ENCODE measurements at regions not wholly inside any gene's neighbourhood (a gene's known extent, or its start where the extent isn't known, plus 50 kb on each side); places are given as distances from the start of the nearest gene placed in this dataset.

DNA sequence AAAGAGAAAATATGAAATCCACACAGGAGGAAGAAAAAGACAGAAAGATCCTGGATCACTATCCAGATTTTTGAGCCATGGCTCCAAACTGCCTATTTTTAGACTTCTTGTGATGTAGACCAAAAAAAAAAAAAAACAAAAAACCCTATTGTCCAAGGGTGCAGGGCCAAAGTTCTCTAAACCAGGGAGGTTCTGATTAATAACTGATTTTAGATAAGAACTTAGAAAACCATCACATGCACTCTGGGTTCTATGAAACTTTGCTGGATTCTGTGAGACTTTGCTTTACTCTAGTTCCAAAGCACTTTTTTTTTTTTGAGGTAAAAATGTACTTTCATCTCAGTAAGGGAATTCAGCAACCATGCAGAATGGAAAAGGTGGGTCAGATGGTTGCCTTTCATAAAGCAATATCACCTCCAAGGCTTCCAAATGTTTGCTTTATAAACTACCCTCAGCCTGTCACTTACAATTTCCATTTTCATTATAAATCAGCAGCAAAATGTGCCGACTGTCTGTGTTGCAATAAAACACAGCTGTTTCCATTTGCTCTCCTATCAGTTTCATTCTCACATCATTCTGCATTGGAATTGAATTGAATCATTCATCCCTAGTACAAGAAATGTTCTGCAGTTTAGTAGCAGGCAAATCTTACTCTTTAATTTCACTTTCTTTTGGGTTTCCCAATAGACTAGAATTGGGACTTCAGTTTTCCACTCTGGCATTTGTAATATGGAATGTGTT lies 1584.3 kb upstream of the RAG2 start:
- no peak overlapping the region for H2AFZ ChIP-seq (ENCODE audit: low read depth, low read length)
- H3K27me3 ChIP-seq (ENCODE audit: insufficient read depth, low read depth, low read length): no peaks in the 10 kb centered on the region
- H3K36me3 ChIP-seq (ENCODE audit: insufficient read depth, low read length): no peaks in the 10 kb centered on the region
- no peaks in the 10 kb centered on the region for H3K9me3 ChIP-seq (ENCODE audit: low read length)
- H3K27ac ChIP-seq (ENCODE audit: low read length): no peak overlapping the region
- H3K4me3 ChIP-seq (ENCODE audit: low read length): no peak overlapping the region
- H3K4me2 ChIP-seq (ENCODE audit: low read length): no peak overlapping the region
- H3K9ac ChIP-seq (ENCODE audit: low read length): no peak overlapping the region
- H3K79me2 ChIP-seq (replicated peaks; ENCODE audit: insufficient read depth, low read length): no peaks in the 10 kb centered on the region
- TF ChIP-seq TAF1 (IDR thresholded peaks at IDR 0.05; ENCODE audit: low read depth) (no peak), MXI1 (conservative IDR thresholded peaks at IDR 0.05; ENCODE audit: poor library complexity, severe bottlenecking) (no peak)
- H3F3A ChIP-seq (ENCODE audit: insufficient read depth, low read length, poor library complexity, severe bottlenecking): no peaks in the 10 kb centered on the region
- no peaks in the 10 kb centered on the region for H3K9me2 ChIP-seq (ENCODE audit: insufficient read depth, low read length)
- H4K20me1 ChIP-seq (ENCODE audit: insufficient read depth): no peaks in the 10 kb centered on the region

DNA sequence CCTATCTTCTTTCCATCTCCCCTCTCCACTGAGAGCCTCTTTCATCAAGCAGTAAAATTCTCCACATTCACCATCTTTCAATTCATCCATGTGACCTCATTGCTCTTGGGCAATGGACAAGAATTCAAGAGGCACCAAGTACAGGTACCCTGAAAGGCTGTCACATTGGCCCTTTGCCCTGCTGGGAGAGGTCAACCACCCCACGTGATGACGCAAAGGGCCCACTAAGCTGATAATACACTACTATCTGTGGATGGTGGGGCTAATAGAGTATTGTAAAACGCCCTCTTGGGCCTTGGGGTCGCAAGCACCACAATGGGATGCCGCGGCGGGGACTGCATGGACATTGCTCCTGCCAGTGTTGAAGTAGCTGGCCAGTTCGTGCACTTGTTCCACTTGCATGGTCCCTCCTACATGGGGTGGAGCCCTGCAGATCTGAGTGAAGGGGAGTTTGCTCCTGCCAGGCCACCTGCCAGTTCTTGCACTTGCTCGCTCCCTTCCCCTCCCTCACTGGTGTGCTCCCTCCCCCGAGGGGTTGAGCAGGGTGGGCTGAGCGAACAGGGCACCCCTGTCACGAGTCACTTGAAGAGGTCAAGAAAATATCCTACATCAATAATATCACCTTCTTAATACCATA lies 1578.8 kb upstream of the RAG2 start:
- Histone ChIP-seq H3K9ac (ENCODE audit: low read length) (no peak overlapping the region), H4K20me1 (ENCODE audit: insufficient read depth) (no peaks in the 10 kb centered on the region), H3K4me2 (ENCODE audit: low read length) (no peak overlapping the region), H2AFZ (ENCODE audit: low read depth, low read length) (no peak overlapping the region), H3K36me3 (ENCODE audit: insufficient read depth, low read length) (no peaks in the 10 kb centered on the region), H3K27ac (ENCODE audit: low read length) (no peak overlapping the region), H3K27me3 (ENCODE audit: insufficient read depth, low read depth, low read length) (no peaks in the 10 kb centered on the region), H3K79me2 (replicated peaks; ENCODE audit: insufficient read depth, low read length) (no peaks in the 10 kb centered on the region), H3F3A (ENCODE audit: insufficient read depth, low read length, poor library complexity, severe bottlenecking) (no peaks in the 10 kb centered on the region), H3K9me3 (ENCODE audit: low read length) (no peaks in the 10 kb centered on the region), H3K9me2 (ENCODE audit: insufficient read depth, low read length) (no peaks in the 10 kb centered on the region), H3K4me3 (ENCODE audit: low read length) (no peak overlapping the region)
- TF ChIP-seq POLR2AphosphoS5 (IDR thresholded peaks at IDR 0.05) (no peak), TAF1 (IDR thresholded peaks at IDR 0.05; ENCODE audit: low read depth) (no peak), RAD21 (conservative IDR thresholded peaks at IDR 0.05) (no peak), SMC3 (conservative IDR thresholded peaks at IDR 0.05; ENCODE audit: poor library complexity) (no peak), EP300 (conservative IDR thresholded peaks at IDR 0.05; ENCODE audit: poor library complexity, severe bottlenecking) (no peak), EZH2 (IDR thresholded peaks at IDR 0.05; ENCODE audit: borderline replicate concordance, insufficient read depth, low read length, poor library complexity, severe bottlenecking) (no peak), MXI1 (conservative IDR thresholded peaks at IDR 0.05; ENCODE audit: poor library complexity, severe bottlenecking) (no peak)
- TF ChIP-seq, protein P1, sequence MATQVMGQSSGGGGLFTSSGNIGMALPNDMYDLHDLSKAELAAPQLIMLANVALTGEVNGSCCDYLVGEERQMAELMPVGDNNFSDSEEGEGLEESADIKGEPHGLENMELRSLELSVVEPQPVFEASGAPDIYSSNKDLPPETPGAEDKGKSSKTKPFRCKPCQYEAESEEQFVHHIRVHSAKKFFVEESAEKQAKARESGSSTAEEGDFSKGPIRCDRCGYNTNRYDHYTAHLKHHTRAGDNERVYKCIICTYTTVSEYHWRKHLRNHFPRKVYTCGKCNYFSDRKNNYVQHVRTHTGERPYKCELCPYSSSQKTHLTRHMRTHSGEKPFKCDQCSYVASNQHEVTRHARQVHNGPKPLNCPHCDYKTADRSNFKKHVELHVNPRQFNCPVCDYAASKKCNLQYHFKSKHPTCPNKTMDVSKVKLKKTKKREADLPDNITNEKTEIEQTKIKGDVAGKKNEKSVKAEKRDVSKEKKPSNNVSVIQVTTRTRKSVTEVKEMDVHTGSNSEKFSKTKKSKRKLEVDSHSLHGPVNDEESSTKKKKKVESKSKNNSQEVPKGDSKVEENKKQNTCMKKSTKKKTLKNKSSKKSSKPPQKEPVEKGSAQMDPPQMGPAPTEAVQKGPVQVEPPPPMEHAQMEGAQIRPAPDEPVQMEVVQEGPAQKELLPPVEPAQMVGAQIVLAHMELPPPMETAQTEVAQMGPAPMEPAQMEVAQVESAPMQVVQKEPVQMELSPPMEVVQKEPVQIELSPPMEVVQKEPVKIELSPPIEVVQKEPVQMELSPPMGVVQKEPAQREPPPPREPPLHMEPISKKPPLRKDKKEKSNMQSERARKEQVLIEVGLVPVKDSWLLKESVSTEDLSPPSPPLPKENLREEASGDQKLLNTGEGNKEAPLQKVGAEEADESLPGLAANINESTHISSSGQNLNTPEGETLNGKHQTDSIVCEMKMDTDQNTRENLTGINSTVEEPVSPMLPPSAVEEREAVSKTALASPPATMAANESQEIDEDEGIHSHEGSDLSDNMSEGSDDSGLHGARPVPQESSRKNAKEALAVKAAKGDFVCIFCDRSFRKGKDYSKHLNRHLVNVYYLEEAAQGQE (IDR thresholded peaks at IDR 0.05; ENCODE audit: borderline replicate concordance): no peak
- TF ChIP-seq, protein P2, sequence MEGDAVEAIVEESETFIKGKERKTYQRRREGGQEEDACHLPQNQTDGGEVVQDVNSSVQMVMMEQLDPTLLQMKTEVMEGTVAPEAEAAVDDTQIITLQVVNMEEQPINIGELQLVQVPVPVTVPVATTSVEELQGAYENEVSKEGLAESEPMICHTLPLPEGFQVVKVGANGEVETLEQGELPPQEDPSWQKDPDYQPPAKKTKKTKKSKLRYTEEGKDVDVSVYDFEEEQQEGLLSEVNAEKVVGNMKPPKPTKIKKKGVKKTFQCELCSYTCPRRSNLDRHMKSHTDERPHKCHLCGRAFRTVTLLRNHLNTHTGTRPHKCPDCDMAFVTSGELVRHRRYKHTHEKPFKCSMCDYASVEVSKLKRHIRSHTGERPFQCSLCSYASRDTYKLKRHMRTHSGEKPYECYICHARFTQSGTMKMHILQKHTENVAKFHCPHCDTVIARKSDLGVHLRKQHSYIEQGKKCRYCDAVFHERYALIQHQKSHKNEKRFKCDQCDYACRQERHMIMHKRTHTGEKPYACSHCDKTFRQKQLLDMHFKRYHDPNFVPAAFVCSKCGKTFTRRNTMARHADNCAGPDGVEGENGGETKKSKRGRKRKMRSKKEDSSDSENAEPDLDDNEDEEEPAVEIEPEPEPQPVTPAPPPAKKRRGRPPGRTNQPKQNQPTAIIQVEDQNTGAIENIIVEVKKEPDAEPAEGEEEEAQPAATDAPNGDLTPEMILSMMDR (IDR thresholded peaks at IDR 0.05; ENCODE audit: poor library complexity, severe bottlenecking): no peak
